ENCODE measurements at regions not wholly inside any gene's neighbourhood (a gene's known extent, or its start where the extent isn't known, plus 50 kb on each side); places are given as distances from the start of the nearest gene placed in this dataset.

DNA sequence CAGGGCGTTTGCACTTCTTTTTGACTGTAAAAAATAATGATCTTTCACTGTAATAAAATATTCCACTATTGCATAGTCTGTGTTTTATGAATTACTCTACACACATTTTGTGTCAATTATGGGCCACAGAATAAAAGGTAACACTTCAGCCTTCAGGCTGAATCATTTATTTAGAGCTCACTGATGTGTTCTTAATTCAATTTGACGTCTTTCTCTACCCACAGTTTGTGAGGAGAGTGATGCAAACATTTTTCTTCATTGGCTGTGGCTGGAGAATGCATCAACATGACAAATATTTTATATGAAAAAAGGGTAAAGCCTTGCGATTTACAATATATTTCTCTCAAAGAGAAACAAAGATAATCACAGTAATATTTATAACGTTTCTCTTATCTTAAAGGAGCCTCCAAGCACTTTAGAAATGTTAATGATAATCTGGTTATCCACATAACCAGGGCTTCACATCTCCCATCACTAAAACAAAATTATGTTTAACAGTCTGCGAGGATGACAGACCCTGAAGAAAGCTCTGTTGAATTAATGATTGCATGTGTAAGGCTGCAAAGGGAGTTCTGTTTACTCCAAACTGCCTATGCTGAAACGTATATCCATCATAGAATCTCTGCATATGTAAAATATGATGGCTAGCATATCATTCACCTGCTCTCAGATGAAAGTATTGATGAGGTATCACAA, 951.3 kb downstream of the ZPLD1 start:
- no peak for DNase-seq

DNA sequence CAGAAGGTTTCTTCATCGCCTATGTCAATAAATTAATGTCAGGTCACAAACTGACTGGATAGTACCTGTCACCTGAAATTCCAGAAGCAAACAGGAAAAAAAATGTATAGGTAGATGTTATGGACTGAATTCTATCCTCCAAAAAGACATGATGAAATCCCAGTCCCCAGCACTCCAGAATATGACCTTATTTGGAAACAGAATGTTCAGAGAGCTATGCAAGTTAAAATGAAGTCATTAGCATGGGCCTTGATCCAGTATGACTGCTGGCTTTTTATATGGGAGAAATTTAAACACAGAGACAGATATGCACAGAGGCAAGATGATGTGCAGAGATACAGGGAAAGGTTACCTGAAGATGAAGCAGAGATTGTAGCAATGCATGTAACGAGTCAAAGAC, 953.4 kb downstream of the ZPLD1 start:
- DNase-seq: no peak

DNA sequence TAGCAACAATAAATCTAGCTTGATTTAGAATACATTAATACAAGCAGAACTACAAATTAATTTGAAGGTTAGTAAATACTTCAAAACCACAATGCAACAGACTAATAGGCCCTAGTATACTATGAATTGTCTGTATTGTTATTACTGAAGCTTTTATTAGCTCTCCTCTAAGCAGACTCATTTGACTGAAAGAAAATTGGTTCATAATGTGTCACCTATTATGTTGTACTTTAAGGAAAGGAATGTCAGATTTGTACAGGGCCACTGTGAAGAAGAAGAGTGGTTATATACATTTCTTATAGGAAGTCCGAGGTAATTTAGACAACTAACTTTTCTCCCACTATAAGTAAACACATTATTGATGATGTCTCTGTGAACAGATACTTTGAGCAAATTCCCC, 954.5 kb downstream of the ZPLD1 start:
- DNase-seq: no peak

DNA sequence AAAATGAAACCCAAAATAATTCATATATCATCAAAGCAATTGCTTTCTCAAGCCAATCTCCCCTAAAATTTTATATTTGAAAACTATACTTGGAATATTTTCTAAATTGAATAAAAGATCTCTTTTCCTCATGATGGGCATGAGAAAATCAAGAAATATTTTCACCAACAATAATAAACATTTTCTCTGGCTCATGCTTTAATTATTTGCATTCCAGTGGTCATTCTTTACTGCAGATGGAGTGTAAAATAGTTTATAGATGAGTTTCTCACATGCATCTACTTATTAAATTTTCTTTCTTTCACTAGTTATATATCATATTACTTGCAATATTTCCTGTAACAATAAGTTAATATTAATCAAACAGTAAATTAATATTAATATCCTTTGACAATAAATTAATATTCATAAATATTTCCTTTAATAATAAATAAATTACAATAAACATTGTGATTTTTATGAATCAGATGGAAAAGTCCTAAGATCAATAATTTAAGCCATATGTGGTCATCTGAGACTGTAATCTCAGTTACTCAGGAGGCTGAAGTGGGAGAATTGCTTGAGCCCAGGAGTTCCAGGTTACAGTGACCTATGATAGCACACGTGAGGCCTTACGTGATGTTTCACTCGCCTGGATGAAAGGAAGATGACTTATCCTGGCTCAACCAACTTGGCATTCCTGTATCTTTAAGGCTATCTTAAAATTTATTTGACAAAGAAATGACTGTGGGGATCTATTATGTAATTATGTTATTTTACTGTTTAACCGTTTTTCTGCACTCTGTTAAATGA, 958.8 kb downstream of the ZPLD1 start:
- no peak for DNase-seq

DNA sequence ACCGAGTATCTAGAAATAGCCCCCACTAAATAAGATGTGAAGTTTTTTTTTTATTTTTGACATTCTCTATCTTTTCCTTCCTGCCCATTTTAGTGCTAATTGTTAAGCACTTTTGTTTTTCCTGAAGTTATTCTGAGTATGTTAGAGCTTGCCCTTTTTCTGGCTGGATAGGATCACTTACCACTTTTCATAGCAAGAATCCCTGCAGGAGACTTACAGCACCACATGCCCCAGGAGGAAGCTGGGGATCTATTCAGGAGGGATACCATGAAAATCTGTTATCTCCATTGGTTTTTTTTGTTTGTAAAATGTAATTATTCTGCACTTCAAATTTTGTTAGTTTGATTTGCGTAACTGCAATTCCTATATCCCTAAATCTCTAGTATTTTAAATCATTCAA, 968.4 kb downstream of the ZPLD1 start:
- DNase-seq: no peak

DNA sequence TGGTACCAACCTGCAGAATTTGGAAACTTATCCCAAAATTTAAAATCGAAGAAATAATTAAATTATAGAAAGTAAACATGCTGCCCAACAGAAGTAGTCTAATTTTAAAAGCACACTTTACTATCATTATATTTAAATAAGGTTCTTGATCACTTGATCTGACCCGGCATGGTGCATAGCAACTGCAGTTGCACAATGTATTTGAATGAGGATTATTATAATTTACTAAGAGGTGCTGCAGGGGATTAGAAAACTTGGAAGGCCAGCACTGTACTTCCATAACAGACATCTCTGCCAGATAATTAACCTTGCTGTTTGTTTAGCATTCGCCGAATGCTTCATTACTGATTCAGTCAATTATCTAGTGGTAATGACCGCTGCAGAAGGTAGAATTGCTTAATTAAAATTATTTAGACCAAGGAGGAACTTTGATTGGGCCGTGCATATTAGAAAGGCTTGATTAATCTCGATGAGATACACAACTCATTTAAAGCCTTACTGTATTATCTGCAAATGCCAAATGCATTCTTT, 971.6 kb downstream of the ZPLD1 start:
- peak; percentile 48 for DNase-seq

DNA sequence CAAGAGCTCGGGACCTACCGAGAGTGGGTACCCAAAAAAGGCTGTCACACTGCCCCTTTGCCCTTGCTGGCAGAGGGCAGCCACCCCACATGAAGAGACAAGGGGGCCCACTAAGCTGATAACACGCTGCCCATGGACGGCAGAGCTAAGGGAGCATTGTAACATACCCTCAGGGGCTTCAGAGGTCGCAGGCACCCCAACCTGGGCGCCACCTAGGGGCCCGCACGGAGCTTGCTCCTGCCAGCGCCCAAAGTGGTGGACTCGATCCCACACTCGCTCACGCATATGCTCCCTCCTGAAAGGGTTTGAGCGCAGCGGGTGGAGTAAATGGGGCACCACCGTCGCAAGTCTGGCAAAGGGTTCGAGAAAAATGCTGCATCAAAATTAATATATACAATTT, 975.4 kb downstream of the ZPLD1 start:
- DNase-seq: no peak

DNA sequence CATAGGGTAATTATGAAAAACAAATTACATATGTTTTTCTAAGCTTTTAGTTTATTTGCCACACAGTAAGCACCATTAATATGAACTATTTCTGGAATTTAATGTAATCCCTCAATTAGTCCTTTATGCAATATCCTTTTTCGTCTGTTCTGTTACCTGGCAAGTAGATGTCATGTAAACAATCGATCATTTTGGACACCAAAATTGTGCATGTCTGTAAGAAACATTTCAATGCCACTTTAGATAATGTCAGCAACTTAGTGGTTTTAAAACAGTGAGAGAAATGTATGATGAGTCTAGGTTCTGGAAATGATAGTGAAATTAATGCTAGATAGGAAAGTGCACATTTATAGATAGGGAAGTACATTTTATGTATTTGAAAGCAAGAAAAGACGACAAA, 986.6 kb downstream of the ZPLD1 start:
- no peak for DNase-seq

DNA sequence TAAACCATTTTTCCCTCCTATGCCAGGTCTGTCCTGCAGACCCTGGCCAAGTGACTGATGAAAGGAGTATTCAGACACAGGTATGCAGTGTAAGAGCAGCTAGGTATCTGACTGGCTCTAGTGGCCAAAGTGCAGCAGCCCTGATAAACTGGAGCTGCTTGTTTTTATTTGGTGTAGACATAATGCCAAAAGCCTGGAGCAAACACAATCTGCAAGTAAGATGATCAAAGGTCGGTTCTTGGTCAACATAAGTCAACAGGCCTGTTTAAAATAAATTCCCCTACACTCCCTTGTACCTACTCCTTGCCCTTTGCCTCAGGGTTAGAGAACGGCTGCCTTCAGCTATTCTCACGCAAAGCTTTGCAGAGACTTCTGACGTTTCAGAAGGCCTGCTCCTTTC, 1003.1 kb downstream of the ZPLD1 start:
- no peak for DNase-seq

DNA sequence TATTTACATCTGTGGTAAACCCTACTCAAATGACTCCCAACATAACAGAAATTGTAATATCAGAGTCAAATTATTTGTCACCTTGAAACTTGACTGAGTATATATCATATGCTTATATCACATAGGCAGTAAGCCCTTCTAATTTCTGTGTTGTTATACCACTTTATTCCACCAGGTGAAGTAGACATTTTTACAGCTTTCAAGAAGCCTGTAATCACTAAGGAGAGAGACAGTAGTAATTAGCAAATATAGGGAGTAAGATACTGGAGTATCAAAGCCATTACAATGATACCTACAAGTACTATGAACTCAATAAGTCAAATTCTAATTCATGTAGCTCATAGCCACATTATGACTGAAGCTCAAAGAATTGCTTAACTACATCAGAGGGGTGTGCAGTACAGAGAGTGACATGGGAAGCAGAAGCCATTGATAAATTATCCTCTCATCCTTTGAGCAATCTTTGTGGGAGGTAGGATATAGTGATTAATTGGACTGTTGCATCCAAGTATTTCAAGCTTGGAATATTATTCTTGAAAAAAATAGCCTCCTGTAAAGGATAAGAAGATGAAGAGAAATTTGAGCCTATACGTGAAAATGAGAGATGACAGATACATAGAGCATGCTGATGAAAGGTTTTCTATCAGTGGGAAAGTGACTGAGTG, 1005.9 kb downstream of the ZPLD1 start:
- no peak for DNase-seq

DNA sequence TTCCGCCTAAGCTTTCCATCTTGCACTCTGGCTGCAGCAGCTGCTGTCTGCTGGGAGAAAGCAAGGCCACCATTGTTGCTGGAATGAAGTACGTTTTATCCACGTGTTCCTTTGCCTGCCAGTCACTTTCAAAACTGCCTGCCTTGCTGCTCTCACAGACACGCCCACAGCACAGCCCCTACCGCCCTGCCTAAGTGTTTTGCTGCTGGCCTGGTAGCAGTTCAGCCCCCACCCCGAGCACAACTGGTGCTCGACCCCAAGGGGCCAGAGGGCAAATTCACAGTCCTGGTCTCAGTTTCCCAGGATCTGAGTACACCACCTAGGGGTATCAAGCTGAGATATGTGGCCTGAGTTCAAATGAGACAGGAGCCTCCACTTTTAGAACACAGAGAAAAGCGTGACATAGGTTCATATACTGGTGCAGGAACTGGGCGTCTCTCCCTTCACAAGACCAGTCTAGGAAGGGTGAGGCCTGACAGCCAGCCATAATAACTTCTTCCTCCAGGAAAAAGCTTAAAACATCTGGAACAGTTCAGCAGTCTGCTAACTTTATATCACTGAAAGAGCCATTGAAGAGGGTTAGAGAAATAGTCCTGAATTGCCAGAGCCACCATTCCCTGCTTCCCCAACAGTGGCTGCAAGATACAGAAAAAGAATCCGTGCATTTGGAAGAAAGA, 1012.3 kb downstream of the ZPLD1 start:
- no peak for DNase-seq

DNA sequence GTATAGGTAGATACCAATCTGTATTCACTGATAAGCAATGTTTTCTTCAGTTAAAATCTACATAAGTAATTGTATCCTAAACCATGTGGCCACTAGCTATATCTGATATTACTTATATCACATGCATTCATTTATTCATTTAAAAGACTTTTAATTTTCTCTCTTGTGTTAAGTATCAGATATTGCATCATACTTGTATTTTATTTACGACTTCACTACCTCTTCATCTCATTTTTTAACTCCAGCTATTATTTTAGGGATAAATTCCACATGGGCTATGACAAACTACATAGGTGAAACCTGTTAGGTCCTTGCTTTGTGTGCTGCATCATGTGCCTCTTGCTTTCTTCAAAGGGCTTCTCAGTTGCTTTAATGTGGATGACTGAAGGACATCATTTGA, 1018.3 kb downstream of the ZPLD1 start:
- DNase-seq: no peak

DNA sequence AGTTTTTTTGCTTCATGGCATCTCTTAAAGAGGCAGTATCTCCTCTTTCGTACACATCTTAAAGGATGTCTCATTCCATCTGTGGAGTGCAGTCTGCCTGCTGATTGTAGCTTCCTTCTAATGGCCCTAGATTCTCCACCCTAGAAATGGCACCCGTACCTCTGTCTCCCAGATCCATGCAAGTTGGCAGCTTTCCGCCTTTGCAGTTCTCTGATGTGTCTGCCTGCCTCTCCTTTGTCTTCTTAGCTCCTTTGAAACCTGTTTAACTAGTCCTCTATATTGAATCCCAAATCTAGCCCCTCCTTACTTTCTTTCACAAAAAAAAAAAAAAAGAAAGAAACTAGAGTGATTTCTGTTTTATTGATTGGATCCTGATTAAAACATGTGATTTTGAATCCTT, 1025.0 kb downstream of the ZPLD1 start:
- DNase-seq: no peak

DNA sequence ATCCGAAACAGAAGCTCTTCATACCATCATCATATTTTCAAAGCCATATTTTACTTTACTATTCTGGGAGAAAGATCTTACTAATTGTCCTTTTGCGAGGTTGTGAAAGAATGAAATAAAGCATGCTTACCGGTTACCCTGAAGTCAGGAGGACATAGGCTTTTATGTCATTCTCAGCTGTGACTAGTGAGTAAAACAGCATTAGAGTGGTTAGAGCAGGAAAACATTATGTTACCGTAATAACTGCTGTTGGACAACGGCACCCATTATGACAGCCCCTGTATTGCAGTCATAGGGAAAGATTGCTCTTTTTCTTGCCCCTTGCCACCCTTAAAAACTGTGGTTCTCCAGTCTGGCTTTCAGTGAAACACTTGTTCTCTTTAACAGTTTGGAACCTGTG, 1035.7 kb downstream of the ZPLD1 start:
- DNase-seq: no peak

DNA sequence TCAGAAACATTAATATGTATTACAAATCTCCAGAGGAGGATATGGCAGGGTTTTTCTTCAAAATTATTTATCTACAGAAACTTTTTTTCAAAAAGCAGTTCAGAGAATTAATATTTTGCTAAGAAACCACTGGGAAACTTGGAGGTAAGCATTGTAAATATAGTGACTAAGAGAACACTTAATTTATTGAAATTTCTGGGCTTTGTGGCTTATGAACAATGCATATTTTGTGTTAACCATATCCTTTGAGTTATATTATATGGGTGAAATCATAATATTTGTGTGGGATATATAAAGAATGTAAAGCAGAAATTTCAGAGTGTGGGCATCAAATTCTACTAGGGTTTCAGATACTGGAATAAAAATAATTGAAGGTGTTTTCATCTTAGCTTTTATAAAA, 1059.2 kb downstream of the ZPLD1 start:
- DNase-seq: no peak

DNA sequence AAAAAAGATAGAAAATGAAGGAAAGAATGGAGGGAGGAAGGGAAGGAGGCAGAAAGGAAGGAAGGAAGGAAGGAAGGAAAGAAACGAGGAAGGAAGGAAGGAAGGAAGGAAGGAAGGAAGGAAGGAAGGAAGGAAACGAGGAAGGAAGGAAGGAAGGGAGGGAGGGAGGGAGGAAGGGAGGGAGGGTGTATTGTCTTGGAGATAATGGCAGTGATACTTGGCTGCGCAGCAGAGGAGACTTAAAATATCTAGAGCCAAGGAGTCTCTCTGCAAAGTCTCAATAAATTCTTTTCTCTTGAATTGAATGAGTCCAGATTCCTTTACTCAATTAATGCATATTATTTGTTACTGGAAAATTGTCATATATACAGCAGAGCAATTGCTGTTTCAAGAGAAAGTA, 1059.7 kb downstream of the ZPLD1 start:
- DNase-seq: no peak

DNA sequence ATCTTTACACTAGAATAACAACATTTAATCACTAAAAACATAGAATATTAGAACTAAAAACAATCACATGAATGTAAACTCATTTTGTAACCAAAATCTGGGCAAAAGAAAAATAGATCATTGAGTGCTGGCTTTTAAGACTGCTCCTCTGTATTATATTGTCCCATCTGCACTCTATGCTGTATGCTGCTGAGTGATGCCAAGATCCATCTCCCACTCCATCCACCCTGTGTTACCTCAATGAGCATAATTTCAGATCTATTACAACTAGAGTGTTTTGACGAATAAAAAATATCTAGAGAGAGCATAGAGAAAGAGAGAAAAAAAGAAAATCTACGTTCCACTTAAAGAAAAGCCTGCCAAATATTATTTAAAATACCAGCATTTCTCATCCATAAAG, 1060.4 kb downstream of the ZPLD1 start:
- no peak for DNase-seq

DNA sequence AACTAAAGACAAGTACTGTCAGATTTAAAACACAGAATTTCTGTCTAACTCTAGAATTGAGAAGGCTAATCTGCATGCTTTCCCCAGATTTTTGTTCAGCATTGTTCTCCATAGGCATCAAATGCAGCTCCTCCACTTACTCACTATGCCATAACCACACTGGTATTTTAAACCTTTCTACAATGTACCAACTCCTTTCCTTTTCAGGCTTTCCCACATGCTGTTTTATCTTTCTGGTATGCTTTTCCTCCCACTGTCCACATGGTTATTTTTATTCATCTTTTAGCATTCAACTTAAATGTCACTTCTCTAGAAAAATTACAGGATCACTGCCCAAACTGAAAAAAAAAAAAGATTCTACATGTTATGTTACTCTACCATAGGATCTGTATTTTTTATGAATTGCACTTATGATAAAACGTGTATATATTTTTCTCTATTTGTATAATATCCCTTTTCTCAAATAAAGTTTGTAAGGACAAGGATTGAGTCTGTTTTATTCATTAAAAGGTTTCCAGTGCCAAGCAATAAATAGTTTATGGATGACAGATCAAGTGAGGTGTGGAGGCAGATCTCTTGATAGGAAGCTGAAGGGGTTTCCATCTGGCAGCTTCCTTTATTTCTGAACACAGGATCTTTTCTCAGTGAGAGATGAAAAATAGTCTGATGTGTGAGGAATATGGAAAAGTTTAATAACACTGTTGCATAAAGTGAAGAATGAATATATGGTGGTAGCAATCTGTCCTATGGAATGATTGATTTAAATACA, 1064.5 kb downstream of the ZPLD1 start:
- DNase-seq: no peak

DNA sequence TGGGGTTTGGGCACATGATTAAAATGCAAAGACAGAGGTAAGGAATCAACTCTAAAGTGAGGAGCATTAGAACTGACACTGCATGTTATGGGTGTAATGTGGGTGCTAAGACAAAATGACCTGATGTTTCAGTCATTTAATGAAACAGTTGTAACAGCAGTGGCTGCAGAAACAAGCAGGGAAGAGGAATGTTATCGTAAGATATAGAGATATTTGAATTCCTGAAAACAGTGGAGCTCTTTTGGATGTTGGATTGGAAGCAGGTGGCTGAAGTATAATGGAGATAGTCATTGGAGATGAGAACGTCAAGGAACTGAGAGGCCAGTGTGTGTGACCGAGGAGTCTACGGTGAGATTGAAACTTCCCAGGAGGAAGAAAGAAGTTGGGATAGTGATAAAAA, 1065.2 kb downstream of the ZPLD1 start:
- DNase-seq: no peak

DNA sequence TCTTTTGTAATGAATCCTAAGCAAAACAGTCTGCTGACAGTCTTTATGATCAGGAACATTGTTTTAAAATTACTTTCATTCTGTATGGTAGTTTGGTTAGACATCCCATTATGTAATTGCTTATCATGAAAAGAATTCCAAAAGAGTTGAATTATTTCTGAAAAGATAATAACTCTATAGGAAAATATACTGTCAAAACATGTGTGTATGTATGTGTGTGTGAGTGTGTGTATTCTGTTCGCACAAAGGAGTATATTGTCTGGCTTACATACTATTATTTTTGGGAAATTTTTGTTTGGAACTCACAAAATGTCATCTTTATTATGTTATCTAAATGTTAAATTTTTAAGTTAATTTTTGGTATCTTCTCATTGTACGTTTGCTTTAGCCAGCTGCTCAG, 1075.9 kb downstream of the ZPLD1 start:
- DNase-seq: no peak

DNA sequence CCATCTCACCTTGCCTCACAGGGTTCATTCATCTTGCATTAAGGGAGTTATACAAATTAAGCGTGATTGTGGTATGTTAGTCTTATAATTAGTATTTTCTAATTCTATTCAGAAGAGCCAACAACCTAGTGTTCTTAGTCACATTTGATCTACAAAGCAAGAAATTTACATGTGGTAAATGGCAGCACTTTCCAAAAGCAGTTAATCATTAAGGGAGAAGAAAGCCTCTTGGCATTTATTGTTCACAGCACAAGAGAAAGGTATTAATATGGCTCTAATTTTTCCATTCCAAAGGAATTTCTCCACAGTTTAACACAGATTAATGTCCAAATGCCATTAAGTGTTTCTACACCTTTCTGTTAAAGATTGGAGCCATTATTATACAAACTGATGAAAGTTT, 1077.1 kb downstream of the ZPLD1 start:
- no peak for DNase-seq

DNA sequence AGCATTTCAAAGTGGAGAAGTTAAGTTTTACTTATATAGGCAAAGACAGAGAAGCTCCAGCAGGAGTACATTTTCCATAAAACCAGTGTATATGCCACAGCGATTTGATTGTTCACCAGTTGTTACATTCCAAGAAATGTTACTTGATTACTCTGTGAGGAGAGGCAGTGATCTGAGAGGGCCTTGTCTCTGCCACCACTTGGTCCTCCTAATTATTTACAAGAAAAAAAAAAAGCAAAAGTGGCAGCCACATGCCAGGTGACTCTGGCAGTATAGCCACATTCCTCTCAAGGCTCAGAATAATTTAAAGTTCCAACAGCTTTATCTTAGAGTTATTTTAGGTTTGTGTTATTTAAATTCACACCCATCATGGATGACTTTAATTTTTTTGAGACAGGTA, 1077.8 kb downstream of the ZPLD1 start:
- DNase-seq: no peak

DNA sequence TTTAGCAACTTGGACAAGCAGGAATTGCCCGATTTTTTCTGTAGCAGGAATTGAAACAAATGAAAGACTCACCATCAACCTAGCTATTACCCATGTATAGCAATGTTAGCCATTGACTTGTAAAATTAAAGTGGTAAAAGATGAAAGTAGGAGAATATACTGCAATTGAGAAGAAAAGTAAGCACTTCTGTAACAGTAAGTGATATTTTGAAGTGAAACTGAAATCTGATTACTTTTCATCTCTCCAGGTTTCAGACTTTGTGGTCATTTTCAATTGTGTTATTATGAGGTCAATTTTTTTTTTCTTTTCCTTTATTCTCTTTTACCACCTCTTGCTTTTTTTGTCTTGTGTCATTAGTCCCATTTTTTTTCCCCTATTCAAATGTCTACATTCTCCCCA, 1078.2 kb downstream of the ZPLD1 start:
- no peak for DNase-seq
